ENCODE measurements at regions not wholly inside any gene's neighbourhood (a gene's known extent, or its start where the extent isn't known, plus 50 kb on each side); places are given as distances from the start of the nearest gene placed in this dataset.

GRCh38 chr12:60387356-60387755, 791.5 kb downstream of the SLC16A7 start:
- no peak for DNase-seq

GRCh38 chr12:60391051-60391450, 795.2 kb downstream of the SLC16A7 start:
- no peak for DNase-seq

GRCh38 chr12:60391791-60392190, 796.0 kb downstream of the SLC16A7 start:
- DNase-seq, result no peak

- DNase-seq, result no peak
Measured at GRCh38 chr12:60393093-60393492, 797.3 kb downstream of the SLC16A7 start.

- DNase-seq, result no peak
Measured at GRCh38 chr12:60394665-60395064, 798.8 kb downstream of the SLC16A7 start.

- DNase-seq, result no peak
Measured at GRCh38 chr12:60398547-60398946, 802.7 kb downstream of the SLC16A7 start.

- DNase-seq, result no peak
Measured at GRCh38 chr12:60399064-60399463, 803.2 kb downstream of the SLC16A7 start.

- DNase-seq, result no peak
Measured at GRCh38 chr12:60402996-60403395, 807.2 kb downstream of the SLC16A7 start.

- DNase-seq, result no peak
Measured at GRCh38 chr12:60415351-60415750, 819.5 kb downstream of the SLC16A7 start.

GRCh38 chr12:60419986-60420385, 824.2 kb downstream of the SLC16A7 start:
- DNase-seq, result no peak

- no peak for DNase-seq
Measured at GRCh38 chr12:60421741-60422140, 825.9 kb downstream of the SLC16A7 start.

- DNase-seq, result no peak
Measured at GRCh38 chr12:60437297-60437696, 841.5 kb downstream of the SLC16A7 start.

- no peak for DNase-seq
Measured at GRCh38 chr12:60441577-60441976, 845.7 kb downstream of the SLC16A7 start.

- DNase-seq, result no peak
Measured at GRCh38 chr12:60451457-60451856, 855.6 kb downstream of the SLC16A7 start.

- DNase-seq, result no peak
Measured at GRCh38 chr12:60465060-60465459, 869.2 kb downstream of the SLC16A7 start.

- no peak for DNase-seq
Measured at GRCh38 chr12:60468546-60468945, 872.7 kb downstream of the SLC16A7 start.

GRCh38 chr12:60475825-60476224, 880.0 kb downstream of the SLC16A7 start:
- DNase-seq, result no peak

- DNase-seq, result no peak
Measured at GRCh38 chr12:60487284-60487683, 891.5 kb downstream of the SLC16A7 start.

- DNase-seq, result no peak
Measured at GRCh38 chr12:60489071-60489470, 893.2 kb downstream of the SLC16A7 start.

- DNase-seq, result no peak
Measured at GRCh38 chr12:60494244-60494643, 898.4 kb downstream of the SLC16A7 start.

- no peak for DNase-seq
Measured at GRCh38 chr12:60498656-60499055, 902.8 kb downstream of the SLC16A7 start.

- DNase-seq, result no peak
Measured at GRCh38 chr12:60501124-60501729, 905.4 kb downstream of the SLC16A7 start.

- no peak for DNase-seq
Measured at GRCh38 chr12:60522684-60523400, 927.0 kb downstream of the SLC16A7 start.

GRCh38 chr12:60529261-60529660, 933.4 kb downstream of the SLC16A7 start:
- DNase-seq, result no peak

GRCh38 chr12:60529723-60530122, 933.9 kb downstream of the SLC16A7 start:
- DNase-seq, result no peak
